Right ventricle myocardium superior (tissue), 1 donor: ENCODE measurements at regions not wholly inside any gene's neighbourhood (a gene's known extent, or its start where the extent isn't known, plus 50 kb on each side); places are given as distances from the start of the nearest gene placed in this dataset.
"Not testable (repeated sequence)": the region's sequence is repeated elsewhere in the genome, so short reads cannot be mapped to it uniquely, and the experiment has no call there.

Experiments used
- ATAC-seq: fragments of 200-7000 bp; cut with Tn5 transposase; one replicate; pipeline ENCODE4 v1.9.1; 2020; ENCODE audit warnings: mild to moderate bottlenecking; ENCODE audit not compliant: poor library complexity
- DNase-seq: peaks from one replicate; pipeline ENCODE4 v3.0.0-alpha.2; 2020
- intact Hi-C: fragments of 100-400 bp; cut with DNase I; formaldehyde crosslinking; loops from one replicate; pipeline ENCODE4 v1.11.2; 2022
- donor health status: DM: no; HTN: yes; CAD: no; lungs with severe emphysema.

DNA sequence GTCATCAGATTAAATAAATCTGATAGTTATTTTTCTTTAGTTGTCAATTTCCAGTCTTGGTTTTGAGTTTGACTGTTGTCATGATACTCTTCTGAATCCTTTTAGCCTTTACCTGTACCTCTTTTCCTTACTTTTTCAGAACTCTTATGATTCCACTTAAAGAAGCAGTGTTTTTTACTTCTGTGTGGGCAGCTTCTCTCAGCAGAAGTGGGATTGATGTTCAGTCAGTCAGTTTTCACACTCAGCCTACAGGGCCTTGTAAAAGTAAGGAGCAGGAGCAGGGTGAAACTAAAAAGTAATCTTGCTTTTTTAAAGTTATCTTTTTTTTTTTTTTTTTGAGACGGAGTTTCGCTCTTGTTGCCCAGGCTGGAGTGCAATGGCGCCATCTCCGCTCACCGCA is 75.1 kb downstream of the HAUS1 start:
- intact Hi-C loops = loop anchor here (5.0 to 10.0 kb wide), 2 partner anchors 33 to 155 kb away; a partner anchor contains a TSS
- DNase-seq (no peak), ATAC-seq (no peak)

DNA sequence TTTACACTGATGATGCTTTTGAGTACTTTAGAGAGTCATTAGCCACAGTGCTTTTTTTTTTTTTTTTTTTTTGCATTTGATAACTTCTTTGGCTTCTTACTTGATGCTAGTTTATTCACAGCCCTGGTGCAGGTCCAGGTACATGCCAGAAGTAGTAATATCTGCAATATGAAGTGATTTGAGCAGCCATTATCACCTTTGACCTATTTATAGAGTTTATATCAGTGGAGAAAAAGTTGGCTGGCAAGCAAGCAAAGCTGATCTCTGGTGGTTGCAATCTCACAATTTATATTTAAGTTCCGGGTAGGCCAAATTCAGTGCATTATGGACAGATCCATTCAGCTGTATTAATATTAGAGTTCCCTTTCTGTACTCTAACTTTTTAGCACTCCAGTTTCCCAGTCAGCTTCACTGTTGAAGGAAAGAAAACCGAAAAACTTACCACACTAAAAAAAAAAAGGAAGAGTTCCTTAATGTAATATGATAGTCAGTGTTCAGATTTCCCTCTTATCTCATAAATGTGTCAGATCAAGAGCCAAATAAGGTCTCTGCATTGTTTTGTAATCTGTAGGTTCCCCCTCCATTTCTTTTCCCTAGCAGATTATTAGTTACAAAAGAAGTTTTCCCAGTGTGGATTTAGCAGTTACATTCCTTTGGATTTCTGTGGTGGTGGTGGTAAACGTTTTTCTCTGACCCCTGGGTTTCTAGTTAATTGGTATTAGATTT is 78.6 kb downstream of the HAUS1 start:
- ATAC-seq (peak; percentile 90), DNase-seq (no peak)
- intact Hi-C loops = no loop called here

DNA sequence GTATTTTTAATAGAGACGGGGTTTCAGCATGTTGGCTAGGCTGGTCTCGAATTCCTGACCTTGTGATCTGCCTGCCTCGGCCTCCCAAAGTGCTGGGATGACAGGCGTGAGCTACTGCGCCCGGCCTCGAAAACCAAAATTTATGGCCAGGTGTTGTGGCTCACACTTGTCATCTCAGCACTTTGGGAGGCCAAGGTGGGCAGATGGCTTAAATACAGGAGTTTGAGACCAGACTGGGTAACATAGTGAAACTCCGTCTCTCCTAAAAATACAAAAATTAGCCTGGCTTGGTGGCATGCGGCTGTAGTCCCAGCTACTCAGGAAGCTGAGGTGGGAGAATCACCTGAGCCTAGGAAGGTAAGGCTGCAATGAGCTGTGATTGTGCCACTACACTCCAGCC is 80.1 kb downstream of the HAUS1 start:
- ATAC-seq, DNase-seq, intact Hi-C loops: not testable (repeated sequence)

DNA sequence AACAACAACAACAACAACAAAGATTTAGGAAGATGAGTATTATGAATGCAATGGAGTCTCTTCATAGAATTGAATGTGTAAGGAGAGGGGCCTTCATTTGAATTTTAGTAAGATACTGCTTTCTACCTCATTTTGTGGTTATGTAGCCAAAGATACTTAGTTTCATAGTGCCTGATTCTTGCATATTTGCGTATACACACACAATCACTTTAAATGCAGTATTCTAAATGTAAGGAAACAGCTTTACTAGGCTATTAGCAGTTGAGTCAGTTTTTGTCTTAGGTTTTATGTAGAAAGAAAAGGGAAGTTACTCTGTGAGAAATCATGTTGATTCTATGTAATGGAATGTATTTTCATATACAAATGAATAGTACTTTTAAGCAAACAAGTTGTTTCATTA is 80.5 kb downstream of the HAUS1 start:
- no peak for ATAC-seq
- no peak for DNase-seq
- intact Hi-C loops = no loop called here

DNA sequence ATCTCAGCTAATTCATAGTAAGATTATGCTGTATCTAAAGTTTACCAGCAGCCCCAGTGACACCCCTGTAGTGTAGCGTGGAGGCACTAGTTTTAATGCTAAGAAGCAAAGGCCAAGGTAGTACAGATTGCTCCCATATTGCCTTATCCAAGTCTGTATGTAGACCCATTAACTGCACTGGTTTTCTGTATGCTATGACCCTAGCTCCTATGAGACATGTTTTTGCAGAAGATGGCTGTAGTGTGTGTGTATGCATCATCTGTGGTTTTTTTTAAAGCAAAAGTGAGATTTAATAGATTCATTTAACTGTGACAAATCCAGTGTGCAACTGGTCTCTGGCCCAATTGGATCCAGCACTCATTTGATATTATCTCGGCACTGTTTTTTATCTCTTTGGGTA is 86.5 kb downstream of the HAUS1 start:
- DNase-seq (no peak), ATAC-seq (no peak)
- intact Hi-C loops = no loop called here

DNA sequence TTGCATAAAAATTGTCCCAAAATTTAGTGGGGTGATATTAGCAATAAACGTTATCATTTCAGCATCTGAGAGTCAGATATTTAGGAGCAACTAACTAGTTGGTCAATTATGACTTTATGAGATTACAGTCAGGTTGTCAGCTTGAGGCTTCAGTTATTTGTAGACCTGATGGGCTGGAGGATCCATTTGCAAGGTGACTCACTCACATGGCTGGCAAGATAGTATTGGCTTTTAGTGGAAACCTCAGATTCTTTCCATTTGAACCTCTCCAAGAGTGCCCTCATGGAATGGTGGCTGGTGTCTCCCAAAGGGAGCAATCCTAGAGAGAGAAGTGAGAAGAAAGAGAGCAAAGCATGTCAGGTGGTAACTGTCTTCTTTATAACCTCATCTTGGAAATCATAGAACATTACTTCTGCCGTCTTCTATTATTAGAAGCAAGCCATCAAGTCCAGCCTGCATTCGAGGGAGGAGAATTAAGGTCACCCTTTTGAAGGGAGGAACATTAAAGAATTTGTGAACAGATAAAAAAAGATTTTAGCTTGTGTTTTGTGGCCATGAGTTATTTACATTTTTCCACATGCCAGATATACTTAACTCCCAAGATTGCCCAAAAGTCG is 92.5 kb downstream of the HAUS1 start:
- intact Hi-C loops = no loop called here
- DNase-seq (no peak), ATAC-seq (peak; percentile 56)

DNA sequence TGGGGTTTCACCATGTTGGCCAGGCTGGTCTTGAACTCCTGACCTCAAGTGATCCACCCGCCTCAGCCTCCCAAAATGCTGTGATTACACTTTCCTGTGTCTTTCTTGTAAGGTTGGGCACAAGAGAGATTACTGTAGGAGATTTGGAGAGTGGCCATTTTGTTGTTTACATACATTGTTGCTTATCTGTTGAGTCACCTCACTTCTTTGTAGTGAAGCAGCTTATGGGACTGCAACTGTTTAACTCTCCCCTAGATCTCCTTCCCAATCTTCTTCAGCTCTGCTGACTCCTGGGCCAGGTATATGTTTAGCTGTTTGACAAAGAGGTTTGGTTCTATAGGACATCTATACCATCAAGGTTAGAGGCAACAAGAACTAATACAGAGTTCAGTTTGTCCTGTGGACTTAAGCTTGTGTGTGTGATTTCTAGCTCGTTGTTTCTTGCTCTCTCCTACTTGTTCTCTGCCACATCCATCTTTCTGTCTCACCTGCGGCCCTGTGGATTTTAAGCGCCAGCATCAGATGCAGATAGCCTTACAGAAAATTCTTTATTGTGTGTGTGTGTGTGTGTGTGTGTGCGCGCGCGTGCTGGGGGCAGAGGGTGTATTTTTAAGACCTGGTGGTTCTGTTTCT is 95.4 kb downstream of the HAUS1 start:
- no peak for ATAC-seq
- DNase-seq = no peak
- intact Hi-C loops = no loop called here

DNA sequence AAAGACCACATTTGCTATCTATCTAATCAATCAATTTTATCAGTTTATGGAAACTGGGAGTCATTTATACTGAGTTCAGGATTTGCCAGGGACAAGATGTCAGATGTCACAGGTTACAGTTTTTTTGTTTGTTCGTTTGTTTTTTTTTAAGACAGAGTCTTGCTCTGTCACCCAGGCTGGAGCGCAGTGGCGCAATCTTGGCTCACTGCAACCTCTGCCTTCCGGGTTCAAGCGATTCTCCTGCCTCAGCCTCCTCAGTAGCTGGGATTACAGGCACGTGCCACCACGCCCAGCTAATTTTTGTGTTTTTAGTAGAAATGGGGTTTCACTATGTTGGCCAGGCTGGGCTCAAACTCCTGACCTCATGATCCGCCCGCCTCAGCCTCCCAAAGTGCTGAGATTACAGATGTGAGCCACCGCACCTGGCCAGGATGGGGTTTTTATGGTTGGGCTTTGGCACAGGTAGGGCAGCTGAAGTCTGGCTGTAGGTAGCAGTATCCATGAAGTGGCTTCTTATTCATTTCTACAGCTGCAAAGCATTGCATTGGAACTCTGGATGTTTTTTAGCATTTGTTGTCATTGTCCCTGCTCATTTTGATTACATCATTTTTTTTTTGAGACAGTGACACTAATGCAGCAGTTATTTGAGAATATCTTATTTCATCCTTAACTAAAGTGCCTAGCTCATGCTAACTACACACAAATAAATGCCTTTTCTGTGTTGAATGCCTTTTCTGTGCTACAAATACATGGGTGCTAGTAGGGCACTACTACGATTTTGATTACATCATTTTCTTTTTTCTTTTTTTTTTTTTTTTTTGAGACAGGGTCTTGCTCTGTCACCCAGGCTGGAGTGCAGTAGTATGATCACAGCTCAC is 96.2 kb downstream of the HAUS1 start:
- ATAC-seq, intact Hi-C loops, DNase-seq: not testable (repeated sequence)

DNA sequence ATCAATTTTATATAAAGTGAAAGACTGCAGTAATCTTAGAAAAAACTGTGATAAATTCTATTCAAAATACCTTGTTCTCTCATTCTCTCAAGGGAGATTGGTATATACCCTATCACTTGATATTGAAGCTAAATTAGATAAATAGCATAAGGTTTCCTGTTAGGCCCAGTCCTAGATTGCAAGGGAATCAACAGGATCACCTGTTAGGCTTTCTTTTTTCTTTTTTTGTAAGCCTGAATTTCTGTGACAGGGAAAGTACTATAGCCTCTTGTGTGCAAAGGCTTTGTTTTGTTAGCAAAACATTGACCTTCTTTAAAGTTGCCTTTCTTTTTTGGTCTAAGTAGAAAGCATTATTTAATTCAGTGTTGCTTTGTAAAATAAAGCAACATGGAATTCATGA is 100.0 kb downstream of the HAUS1 start:
- intact Hi-C loops = no loop called here
- DNase-seq (no peak), ATAC-seq (no peak)

DNA sequence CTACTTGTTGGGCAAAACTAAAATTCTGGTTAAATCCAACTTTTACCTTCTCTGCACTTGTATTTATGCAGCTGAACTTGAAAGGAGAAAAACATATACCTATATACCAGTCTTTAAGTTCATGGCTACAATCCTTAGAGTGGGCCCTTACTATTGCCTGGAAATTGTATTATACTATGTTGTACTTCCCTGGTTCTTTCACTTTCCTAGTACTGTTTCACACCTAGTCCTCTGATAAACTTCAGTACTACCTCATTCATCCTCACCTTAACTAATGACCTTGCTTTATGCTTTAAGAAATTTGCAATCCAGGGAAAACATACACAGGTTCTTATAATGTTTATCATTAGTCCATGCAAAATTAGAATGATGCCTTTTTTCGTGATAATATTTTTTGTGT is 103.8 kb downstream of the HAUS1 start:
- no peak for DNase-seq
- intact Hi-C loops = no loop called here
- no peak for ATAC-seq

DNA sequence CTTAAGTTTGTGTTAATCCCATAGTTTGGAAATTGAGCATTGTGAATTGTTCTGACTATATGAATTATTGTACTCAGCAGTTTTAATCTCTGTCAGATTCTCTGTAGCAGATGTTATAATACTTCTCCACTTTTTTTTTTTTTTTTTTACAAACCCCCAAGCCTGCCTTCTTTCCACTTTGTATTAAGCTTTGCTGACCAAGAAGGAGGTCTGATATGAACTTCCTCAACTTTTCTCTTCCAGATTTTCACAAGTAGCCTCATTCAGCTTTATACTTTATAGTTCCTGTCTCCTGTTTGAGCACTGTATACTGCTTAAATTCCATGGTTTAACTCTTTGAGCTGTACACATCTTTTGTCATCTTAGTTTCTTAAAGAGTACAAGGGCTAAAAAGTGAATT is 105.0 kb downstream of the HAUS1 start:
- intact Hi-C loops = no loop called here
- no peak for DNase-seq
- no peak for ATAC-seq

DNA sequence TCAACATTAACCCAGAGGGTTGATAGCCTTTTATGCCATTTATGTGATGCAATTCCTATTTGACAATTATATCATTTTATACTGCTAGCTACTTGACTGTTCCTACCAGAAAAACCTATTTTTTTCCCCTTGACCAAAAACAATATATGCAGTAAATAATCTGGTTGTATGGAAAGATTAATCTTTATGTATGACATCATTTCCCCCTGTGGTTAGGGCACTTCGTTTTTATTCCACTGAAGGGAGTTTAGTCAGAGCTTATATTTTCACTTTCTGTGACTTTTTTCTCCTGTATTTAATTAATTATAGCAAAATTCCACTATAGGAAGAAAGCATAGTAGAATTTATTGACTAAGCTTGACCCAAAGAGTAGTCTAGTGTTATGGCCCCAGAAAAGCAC is 107.6 kb downstream of the HAUS1 start:
- no peak for DNase-seq
- ATAC-seq = no peak
- intact Hi-C loops = loop anchor here (5.0 kb wide), 1 partner anchor 35 kb away; no protein-coding TSS in a partner anchor

DNA sequence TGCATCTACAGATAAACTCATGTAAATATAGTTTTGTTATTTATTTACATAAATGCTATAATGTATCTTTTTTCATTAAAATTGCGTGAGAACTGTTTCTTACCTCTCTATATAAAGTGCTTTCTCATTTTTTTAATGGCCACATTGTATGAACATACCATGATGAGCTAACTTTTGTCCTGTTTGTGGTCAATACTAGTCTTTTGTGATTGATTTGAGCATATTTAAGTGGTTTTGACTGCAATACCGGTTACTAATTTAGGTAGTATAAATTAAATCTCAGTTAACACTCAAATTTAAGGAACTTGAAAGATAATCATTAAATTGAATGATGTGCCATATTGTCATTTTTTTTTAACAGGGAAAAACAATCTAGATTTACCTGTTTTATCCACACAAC is 108.2 kb downstream of the HAUS1 start:
- intact Hi-C loops = loop anchor here (5.0 kb wide), 1 partner anchor 35 kb away; no protein-coding TSS in a partner anchor
- no peak for ATAC-seq

DNA sequence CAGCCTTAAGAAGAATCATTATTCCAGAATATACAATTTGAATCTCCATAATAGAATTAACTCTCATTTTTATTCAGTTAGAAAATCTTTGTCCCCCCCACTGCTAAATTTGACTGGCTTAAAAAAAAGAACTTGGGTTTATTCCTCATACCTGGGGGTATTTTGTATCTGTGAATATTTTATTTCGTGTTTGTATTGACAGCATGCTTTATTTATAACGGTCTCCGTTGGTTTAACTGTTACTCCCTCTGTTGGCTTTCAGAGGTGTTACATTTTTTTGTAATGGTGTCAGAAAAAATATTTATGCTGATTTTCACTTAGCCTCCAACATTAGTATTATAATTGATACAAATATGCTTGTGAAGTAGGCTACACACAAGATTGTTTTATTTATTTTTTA is 109.1 kb downstream of the HAUS1 start:
- ATAC-seq (peak; percentile 60), DNase-seq (no peak)
- intact Hi-C loops = loop anchor here (5.0 kb wide), 1 partner anchor 36 kb away; no protein-coding TSS in a partner anchor

More for the DNA sequence above, 108.2 kb downstream of the HAUS1 start:
- DNase-seq = no peak

DNA sequence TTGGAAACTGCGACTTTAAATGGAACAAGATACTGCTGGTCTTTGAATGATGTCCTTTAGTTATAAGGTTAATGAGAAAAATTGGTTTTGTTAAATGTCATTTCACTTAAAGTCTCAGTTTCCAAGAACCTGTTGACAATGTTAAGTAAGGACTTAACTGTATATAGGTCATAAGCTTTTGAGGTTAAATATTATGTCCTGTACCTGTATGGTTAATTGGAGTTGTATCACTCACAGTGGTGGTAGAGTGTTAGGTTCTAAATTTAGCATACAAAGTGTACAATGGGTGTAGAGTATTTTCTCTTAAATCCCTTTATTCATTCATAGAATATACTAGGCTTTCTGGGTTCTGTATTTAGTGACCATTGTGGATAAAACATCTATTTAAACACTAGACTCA is 110.2 kb downstream of the HAUS1 start:
- DNase-seq (no peak), ATAC-seq (no peak)
- intact Hi-C loops = loop anchor here (5.0 kb wide), 1 partner anchor 37 kb away; no protein-coding TSS in a partner anchor

DNA sequence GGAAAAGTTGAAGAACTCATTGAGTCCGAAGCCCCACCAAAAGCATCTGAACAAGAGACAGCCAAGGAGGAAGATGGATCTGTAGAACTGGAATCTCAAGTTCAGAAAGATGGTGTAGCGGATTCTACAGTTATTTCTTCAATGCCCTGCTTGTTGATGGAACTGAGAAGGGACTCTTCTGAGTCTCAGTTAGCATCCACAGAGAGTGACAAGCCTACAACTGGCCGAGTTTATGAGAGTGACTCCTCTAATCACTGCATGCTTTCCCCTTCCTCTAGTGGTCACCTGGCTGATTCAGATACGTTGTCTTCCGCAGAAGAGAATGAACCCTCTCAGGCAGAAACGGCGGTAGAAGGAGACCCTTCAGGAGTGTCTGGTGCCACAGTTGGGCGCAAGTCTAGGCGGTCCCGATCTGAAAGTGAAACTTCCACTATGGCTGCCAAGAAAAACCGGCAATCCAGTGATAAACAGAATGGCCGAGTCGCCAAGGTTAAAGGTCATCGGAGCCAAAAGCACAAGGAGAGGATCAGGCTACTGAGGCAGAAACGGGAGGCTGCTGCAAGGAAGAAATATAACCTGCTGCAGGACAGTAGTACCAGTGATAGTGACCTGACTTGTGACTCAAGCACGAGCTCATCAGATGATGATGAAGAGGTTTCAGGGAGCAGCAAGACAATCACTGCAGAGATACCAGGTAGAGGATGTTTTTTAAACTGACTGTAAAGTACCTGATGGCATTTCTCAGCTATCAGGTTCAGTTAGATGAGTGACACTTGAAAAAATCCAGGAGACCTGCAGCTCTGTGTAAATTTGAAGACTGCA is 111.9 kb downstream of the HAUS1 start:
- no peak for DNase-seq
- intact Hi-C loops = no loop called here
- ATAC-seq = peak; percentile 59

DNA sequence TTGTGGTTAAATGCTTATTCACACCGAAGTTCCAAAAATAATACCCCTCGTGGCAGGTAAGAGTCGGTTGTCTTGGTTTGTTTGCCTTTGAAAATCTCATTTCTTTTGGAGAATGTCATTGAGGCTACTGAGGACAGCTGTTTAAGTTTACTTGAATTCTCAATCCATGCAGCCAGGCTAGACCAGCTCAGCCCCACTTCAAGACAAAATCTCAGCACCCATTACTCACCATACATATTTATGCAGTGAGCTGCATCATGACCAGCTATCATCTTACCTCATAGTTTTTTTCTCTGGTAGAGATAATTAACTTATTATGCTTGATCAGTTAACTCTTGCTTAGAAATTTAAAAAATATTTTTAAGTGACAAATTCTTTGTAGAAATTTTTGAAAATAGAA is 115.9 kb downstream of the HAUS1 start:
- DNase-seq (no peak), ATAC-seq (no peak)
- intact Hi-C loops = no loop called here

DNA sequence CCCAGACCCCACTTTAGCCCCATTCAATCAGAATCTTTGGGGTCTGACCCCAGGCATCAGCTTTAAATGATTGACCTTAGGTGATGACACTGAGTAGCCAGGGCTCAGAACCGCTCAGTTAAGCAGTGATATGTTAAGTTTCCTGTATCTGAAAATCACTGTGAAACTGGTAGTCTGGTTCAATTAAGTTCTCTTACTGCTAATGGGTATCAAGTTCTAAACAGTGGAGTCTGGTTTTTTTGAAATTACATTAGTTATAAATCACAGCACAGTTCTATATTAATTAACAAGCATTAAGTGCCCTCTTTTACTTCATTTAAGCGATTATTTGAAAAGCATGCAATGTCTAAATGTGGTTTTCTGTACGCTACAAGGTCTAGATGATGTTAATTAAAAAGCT is 117.9 kb downstream of the HAUS1 start:
- ATAC-seq = no peak
- intact Hi-C loops = no loop called here
- no peak for DNase-seq
